ENCODE measurements at regions not wholly inside any gene's neighbourhood (a gene's known extent, or its start where the extent isn't known, plus 50 kb on each side); places are given as distances from the start of the nearest gene placed in this dataset.

- no peak for TF ChIP-seq POLR2A (IDR thresholded peaks at IDR 0.05; ENCODE audit: low read depth, low read length)
- TF ChIP-seq TAF1 (IDR thresholded peaks at IDR 0.05; ENCODE audit: borderline replicate concordance, low read depth, low read length): no peak
- no peak for TF ChIP-seq POLR2AphosphoS5 (IDR thresholded peaks at IDR 0.05; ENCODE audit: low read depth, low read length)
Measured at GRCh38 chr5:33341351-33341750, 99.4 kb upstream of the TARS1 start.
